ENCODE measurements at regions not wholly inside any gene's neighbourhood (a gene's known extent, or its start where the extent isn't known, plus 50 kb on each side); places are given as distances from the start of the nearest gene placed in this dataset.

DNA sequence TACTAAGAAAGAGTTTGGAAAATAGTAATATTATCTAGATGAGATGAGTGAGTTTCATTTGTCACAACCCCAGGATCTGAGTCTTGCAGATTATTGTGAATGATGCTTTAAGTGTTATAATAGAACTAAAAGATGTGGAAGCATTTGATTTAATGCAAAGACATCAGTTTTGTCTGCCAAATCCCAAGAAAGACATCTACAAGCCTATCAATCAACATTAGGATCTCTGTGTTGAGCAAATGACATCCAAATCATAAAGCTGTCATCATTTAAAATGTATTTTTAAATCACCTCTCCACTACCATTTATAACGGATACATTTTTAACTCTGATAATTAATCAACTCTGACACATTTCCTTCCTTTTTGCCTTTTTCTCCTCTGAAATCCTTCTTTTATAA is 310.8 kb upstream of the SLIT2 start:
- H3K27ac ChIP-seq: no peak overlapping the region
- TF ChIP-seq, protein P1, sequence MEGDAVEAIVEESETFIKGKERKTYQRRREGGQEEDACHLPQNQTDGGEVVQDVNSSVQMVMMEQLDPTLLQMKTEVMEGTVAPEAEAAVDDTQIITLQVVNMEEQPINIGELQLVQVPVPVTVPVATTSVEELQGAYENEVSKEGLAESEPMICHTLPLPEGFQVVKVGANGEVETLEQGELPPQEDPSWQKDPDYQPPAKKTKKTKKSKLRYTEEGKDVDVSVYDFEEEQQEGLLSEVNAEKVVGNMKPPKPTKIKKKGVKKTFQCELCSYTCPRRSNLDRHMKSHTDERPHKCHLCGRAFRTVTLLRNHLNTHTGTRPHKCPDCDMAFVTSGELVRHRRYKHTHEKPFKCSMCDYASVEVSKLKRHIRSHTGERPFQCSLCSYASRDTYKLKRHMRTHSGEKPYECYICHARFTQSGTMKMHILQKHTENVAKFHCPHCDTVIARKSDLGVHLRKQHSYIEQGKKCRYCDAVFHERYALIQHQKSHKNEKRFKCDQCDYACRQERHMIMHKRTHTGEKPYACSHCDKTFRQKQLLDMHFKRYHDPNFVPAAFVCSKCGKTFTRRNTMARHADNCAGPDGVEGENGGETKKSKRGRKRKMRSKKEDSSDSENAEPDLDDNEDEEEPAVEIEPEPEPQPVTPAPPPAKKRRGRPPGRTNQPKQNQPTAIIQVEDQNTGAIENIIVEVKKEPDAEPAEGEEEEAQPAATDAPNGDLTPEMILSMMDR (IDR thresholded peaks at IDR 0.05): no peak
- TF ChIP-seq POLR2A (IDR thresholded peaks at IDR 0.05): no peak
- DNase-seq (no peak), ATAC-seq (no peak)
- no peaks in the 10 kb centered on the region for H3K36me3 ChIP-seq
- H3K27me3 ChIP-seq: no peaks in the 10 kb centered on the region
- H3K9me3 ChIP-seq: no peaks in the 10 kb centered on the region
- WGBS, 4 donors: 51 to 65% (median 60%) methylated on average over 1 of the region's 1 CpG
- H3K4me1 ChIP-seq: no peaks in the 10 kb centered on the region
- intact Hi-C loops (cut with DNase I): no loop called here
- H3K4me3 ChIP-seq: no peak overlapping the region

- 59 to 77% (median 66%) methylated on average over 3 of the region's 3 CpGs for WGBS, 4 donors
- no peak for TF ChIP-seq POLR2A (IDR thresholded peaks at IDR 0.05)
- TF ChIP-seq, protein P1 (IDR thresholded peaks at IDR 0.05): no peak
- no peaks in the 10 kb centered on the region for H3K36me3 ChIP-seq
- H3K9me3 ChIP-seq: no peaks in the 10 kb centered on the region
- ATAC-seq: no peak
- no peak for DNase-seq
- H3K27ac ChIP-seq: no peak overlapping the region
- no peaks in the 10 kb centered on the region for H3K4me1 ChIP-seq
- intact Hi-C loops (cut with DNase I): no loop called here
- H3K27me3 ChIP-seq: no peaks in the 10 kb centered on the region
- no peak overlapping the region for H3K4me3 ChIP-seq
These were observed 315.2 kb upstream of the SLIT2 start for GRCh38 chr4:19936476-19936875.

GRCh38 chr4:19930742-19931141 is 321.0 kb upstream of the SLIT2 start:
- Histone ChIP-seq H3K4me3 (no peak overlapping the region), H3K9me3 (no peaks in the 10 kb centered on the region), H3K36me3 (no peaks in the 10 kb centered on the region), H3K27me3 (no peaks in the 10 kb centered on the region), H3K4me1 (no peaks in the 10 kb centered on the region), H3K27ac (no peak overlapping the region)
- no peak for ATAC-seq
- TF ChIP-seq, protein P1 (IDR thresholded peaks at IDR 0.05): no peak
- no peak for TF ChIP-seq POLR2A (IDR thresholded peaks at IDR 0.05)
- DNase-seq: no peak
- intact Hi-C loops (cut with DNase I): no loop called here
- 75 to 95% (median 90%) methylated on average over 3 of the region's 3 CpGs for WGBS, 4 donors

DNA sequence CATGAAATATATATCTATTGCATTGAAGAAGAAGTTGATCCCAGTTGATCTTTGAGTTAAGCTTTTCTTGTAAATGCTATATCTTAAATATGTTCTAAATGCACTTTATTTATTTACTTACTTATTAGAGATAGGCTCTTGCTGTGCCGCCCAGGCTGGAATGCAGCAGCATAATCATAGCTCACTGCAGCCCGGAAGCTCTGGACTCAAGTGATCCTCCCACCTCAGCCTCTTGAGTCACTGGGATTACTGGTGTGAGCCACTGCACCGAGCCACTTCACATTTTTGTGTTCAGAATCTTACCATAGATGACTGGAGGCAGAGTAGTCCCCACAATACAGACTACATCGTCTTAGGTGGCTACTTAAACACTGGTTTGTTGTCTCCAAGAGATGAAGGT is 324.3 kb upstream of the SLIT2 start:
- no peak overlapping the region for H3K27ac ChIP-seq
- TF ChIP-seq POLR2A (IDR thresholded peaks at IDR 0.05): no peak
- TF ChIP-seq, protein P1 (IDR thresholded peaks at IDR 0.05): no peak
- ATAC-seq: no peak
- H3K4me1 ChIP-seq: no peaks in the 10 kb centered on the region
- H3K36me3 ChIP-seq: no peaks in the 10 kb centered on the region
- no peak overlapping the region for H3K4me3 ChIP-seq
- no peaks in the 10 kb centered on the region for H3K27me3 ChIP-seq
- WGBS, 4 donors: 69 to 82% (median 77%) methylated on average over 4 of the region's 4 CpGs
- H3K9me3 ChIP-seq: no peaks in the 10 kb centered on the region
- intact Hi-C loops (cut with DNase I): no loop called here
- DNase-seq: no peak

All from heart left ventricle (tissue), 16 donors.